ENCODE measurements at regions not wholly inside any gene's neighbourhood (a gene's known extent, or its start where the extent isn't known, plus 50 kb on each side); places are given as distances from the start of the nearest gene placed in this dataset.
"Not testable (repeated sequence)": the region's sequence is repeated elsewhere in the genome, so short reads cannot be mapped to it uniquely, and the experiment has no call there.

- H3F3A ChIP-seq (ENCODE audit: insufficient read depth, low read length) = no peaks in the 10 kb centered on the region
- TF ChIP-seq EZH2 (IDR thresholded peaks at IDR 0.05; ENCODE audit: borderline replicate concordance, low read length) (no peak), CTCF (IDR thresholded peaks at IDR 0.05; ENCODE audit: low read length) (no peak)
- H3K79me2 ChIP-seq (ENCODE audit: insufficient read depth, low read length) = no peaks in the 10 kb centered on the region
- H3K9me2 ChIP-seq (ENCODE audit: low read depth, low read length) = no peaks in the 10 kb centered on the region
- H3K9ac ChIP-seq (ENCODE audit: low read length) = no peak overlapping the region
- no peak overlapping the region for H3K4me2 ChIP-seq (ENCODE audit: low read length)
- no peaks in the 10 kb centered on the region for H3K27me3 ChIP-seq (ENCODE audit: insufficient read depth, low read length)
- no peak overlapping the region for H2AFZ ChIP-seq (ENCODE audit: low read length)
- H3K9me3 ChIP-seq (ENCODE audit: low read length) = no peaks in the 10 kb centered on the region
- H3K36me3 ChIP-seq (ENCODE audit: insufficient read depth, low read length) = no peaks in the 10 kb centered on the region
- no peak overlapping the region for H3K27ac ChIP-seq (ENCODE audit: low read depth, low read length, poor library complexity, severe bottlenecking)
- no peaks in the 10 kb centered on the region for H3K4me1 ChIP-seq (ENCODE audit: insufficient read depth, low read length, severe bottlenecking)
- H4K20me1 ChIP-seq (ENCODE audit: insufficient read depth, low read length) = no peaks in the 10 kb centered on the region
- no peak overlapping the region for H3K4me3 ChIP-seq (ENCODE audit: low read depth, low read length, poor library complexity, severe bottlenecking)
Observed at GRCh38 chrX:46326161-46326560, 219.1 kb downstream of the ZNF674 start.

GRCh38 chrX:46325312-46325877 is 219.8 kb downstream of the ZNF674 start:
- H3K4me1 ChIP-seq (ENCODE audit: insufficient read depth, low read length, severe bottlenecking) = no peaks in the 10 kb centered on the region
- H2AFZ ChIP-seq (ENCODE audit: low read length) = no peak overlapping the region
- no peaks in the 10 kb centered on the region for H3K79me2 ChIP-seq (ENCODE audit: insufficient read depth, low read length)
- no peak for TF ChIP-seq CTCF (IDR thresholded peaks at IDR 0.05; ENCODE audit: low read length)
- no peak for TF ChIP-seq EZH2 (IDR thresholded peaks at IDR 0.05; ENCODE audit: borderline replicate concordance, low read length)
- H3K36me3 ChIP-seq (ENCODE audit: insufficient read depth, low read length) = no peaks in the 10 kb centered on the region
- H3K4me2 ChIP-seq (ENCODE audit: low read length) = no peak overlapping the region
- H3K9me2 ChIP-seq (ENCODE audit: low read depth, low read length) = no peaks in the 10 kb centered on the region
- no peaks in the 10 kb centered on the region for H4K20me1 ChIP-seq (ENCODE audit: insufficient read depth, low read length)
- no peaks in the 10 kb centered on the region for H3F3A ChIP-seq (ENCODE audit: insufficient read depth, low read length)
- H3K4me3 ChIP-seq (ENCODE audit: low read depth, low read length, poor library complexity, severe bottlenecking) = no peak overlapping the region
- H3K27ac ChIP-seq (ENCODE audit: low read depth, low read length, poor library complexity, severe bottlenecking) = no peak overlapping the region
- no peaks in the 10 kb centered on the region for H3K9me3 ChIP-seq (ENCODE audit: low read length)
- H3K9ac ChIP-seq (ENCODE audit: low read length) = no peak overlapping the region
- no peaks in the 10 kb centered on the region for H3K27me3 ChIP-seq (ENCODE audit: insufficient read depth, low read length)

GRCh38 chrX:46324166-46324565 is 221.1 kb downstream of the ZNF674 start:
- no peaks in the 10 kb centered on the region for H3F3A ChIP-seq (ENCODE audit: insufficient read depth, low read length)
- no peaks in the 10 kb centered on the region for H3K9me3 ChIP-seq (ENCODE audit: low read length)
- no peak overlapping the region for H2AFZ ChIP-seq (ENCODE audit: low read length)
- TF ChIP-seq CTCF (IDR thresholded peaks at IDR 0.05; ENCODE audit: low read length) (no peak), EZH2 (IDR thresholded peaks at IDR 0.05; ENCODE audit: borderline replicate concordance, low read length) (no peak)
- H3K4me1 ChIP-seq (ENCODE audit: insufficient read depth, low read length, severe bottlenecking) = no peaks in the 10 kb centered on the region
- H3K9ac ChIP-seq (ENCODE audit: low read length) = no peak overlapping the region
- H3K79me2 ChIP-seq (ENCODE audit: insufficient read depth, low read length) = no peaks in the 10 kb centered on the region
- H4K20me1 ChIP-seq (ENCODE audit: insufficient read depth, low read length) = no peaks in the 10 kb centered on the region
- no peak overlapping the region for H3K4me3 ChIP-seq (ENCODE audit: low read depth, low read length, poor library complexity, severe bottlenecking)
- H3K27me3 ChIP-seq (ENCODE audit: insufficient read depth, low read length) = no peaks in the 10 kb centered on the region
- no peak overlapping the region for H3K27ac ChIP-seq (ENCODE audit: low read depth, low read length, poor library complexity, severe bottlenecking)
- H3K4me2 ChIP-seq (ENCODE audit: low read length) = no peak overlapping the region
- no peaks in the 10 kb centered on the region for H3K9me2 ChIP-seq (ENCODE audit: low read depth, low read length)
- no peaks in the 10 kb centered on the region for H3K36me3 ChIP-seq (ENCODE audit: insufficient read depth, low read length)

GRCh38 chrX:46322929-46323328 is 222.3 kb downstream of the ZNF674 start:
- H3K27me3 ChIP-seq (ENCODE audit: insufficient read depth, low read length); H4K20me1 ChIP-seq (ENCODE audit: insufficient read depth, low read length); H3K27ac ChIP-seq (ENCODE audit: low read depth, low read length, poor library complexity, severe bottlenecking); H3F3A ChIP-seq (ENCODE audit: insufficient read depth, low read length); H3K9ac ChIP-seq (ENCODE audit: low read length); H2AFZ ChIP-seq (ENCODE audit: low read length); H3K4me1 ChIP-seq (ENCODE audit: insufficient read depth, low read length, severe bottlenecking); H3K79me2 ChIP-seq (ENCODE audit: insufficient read depth, low read length); H3K4me3 ChIP-seq (ENCODE audit: low read depth, low read length, poor library complexity, severe bottlenecking); H3K4me2 ChIP-seq (ENCODE audit: low read length); H3K9me3 ChIP-seq (ENCODE audit: low read length); H3K9me2 ChIP-seq (ENCODE audit: low read depth, low read length); H3K36me3 ChIP-seq (ENCODE audit: insufficient read depth, low read length): not testable (repeated sequence)

Measured in OCI-LY1 (cell line).